HepG2 (cell line): ENCODE measurements at regions not wholly inside any gene's neighbourhood (a gene's known extent, or its start where the extent isn't known, plus 50 kb on each side); places are given as distances from the start of the nearest gene placed in this dataset.

Experiments used
- ATAC-seq: fragments of 200-7000 bp; cut with Tn5 transposase; 3 replicates; pipeline ENCODE4 v1.9.1; 2020; ENCODE audit warnings: mild to moderate bottlenecking, moderate library complexity
- BruUV-seq: library from RNA; stranded (reverse); fragments of 400-500 nt; replicated peaks from 2 replicates; lab custom pipeline; 2021; lab: Mats Ljungman, UMichigan
- CTCF ChIA-PET: fragments of 300-600 bp; formaldehyde crosslinking; extraction: SDS; loops from one replicate; lab custom pipeline; 2021; ENCODE audit warnings: low total read pairs, inconsistent platforms, low intra/inter-chr PET ratio; lab: Yijun Ruan, JAX
- POLR2A ChIA-PET: fragments of 350-600 bp; sonication (Branson Sonifier 250); formaldehyde crosslinking; loops from one replicate; lab custom pipeline; 2020; ENCODE audit warnings: antibody characterized with exemption, inconsistent platforms; lab: Yijun Ruan, JAX
- DNase-seq: peaks from one replicate; pipeline ENCODE4 v3.0.0-alpha.2; 2015; ENCODE audit warnings: low spot score
- FAIRE-seq: peaks from 3 replicates; lab custom pipeline; 2011; peaks lifted over from hg19 to GRCh38; lab: Jason Lieb, UNC
- H2AFZ ChIP-seq: one replicate; pipeline ENCODE4 v1.6.1; 2011; ENCODE audit warnings: low read length, inconsistent platforms
- H3K27ac ChIP-seq: fragments of 300-600 bp; 3 replicates; pipeline ENCODE4 v1.8.0; 2011; ENCODE audit warnings: mixed run types, mild to moderate bottlenecking, mixed read lengths, low read length, inconsistent platforms; ENCODE audit not compliant: insufficient read depth; ENCODE audit errors: extremely low read length
- H3K27me3 ChIP-seq, 2 experiments: fragments of 200-600 bp in 1 of 2; 2 replicates in 1 of 2; 3 replicates in 1 of 2; pipeline versions ENCODE4 v1.6.0 to v1.8.0; 2011; ENCODE audit warnings: low read length in 2 of 2, mild to moderate bottlenecking in 2 of 2, moderate library complexity in 2 of 2, inconsistent platforms in 1 of 2; ENCODE audit not compliant: insufficient read depth in 2 of 2, control insufficient read depth in 1 of 2
- H3K36me3 ChIP-seq, 2 experiments: fragments of 200-600 bp in 1 of 2; replicated peaks in 1 of 2; 2 replicates in 1 of 2; 3 replicates in 1 of 2; pipeline versions ENCODE4 v1.5.1 to v1.8.0; 2011; ENCODE audit warnings: low read length in 2 of 2, inconsistent platforms in 1 of 2; ENCODE audit not compliant: insufficient read depth in 2 of 2, control insufficient read depth in 1 of 2
- H3K4me1 ChIP-seq: 2 replicates; pipeline ENCODE4 v1.5.1; 2012; ENCODE audit warnings: low read length, inconsistent platforms; ENCODE audit not compliant: insufficient read depth
- H3K4me2 ChIP-seq: 2 replicates; pipeline ENCODE4 v1.6.0; 2011; ENCODE audit warnings: low read depth, low read length, inconsistent platforms
- H3K4me3 ChIP-seq, 3 experiments: fragments of 200-600 bp in 1 of 3; sonication (generic), shearing (Covaris generic) in 1 of 3; replicated peaks in 1 of 3; 2 replicates each; pipeline ENCODE4 v1.5.1; 2011 to 2016; ENCODE audit warnings: low read length in 3 of 3, inconsistent platforms in 2 of 3, low read depth in 2 of 3, mild to moderate bottlenecking in 2 of 3, control low read depth in 1 of 3, mixed read lengths in 1 of 3; ENCODE audit not compliant: insufficient read depth in 1 of 3
- H3K79me2 ChIP-seq: one replicate; pipeline ENCODE4 v1.6.1; 2011; ENCODE audit warnings: low read length, inconsistent platforms; ENCODE audit not compliant: insufficient read depth
- H3K9ac ChIP-seq: 2 replicates; pipeline ENCODE4 v1.6.0; 2011; ENCODE audit warnings: mild to moderate bottlenecking, low read depth, low read length, inconsistent platforms; ENCODE audit not compliant: insufficient read depth
- H3K9me3 ChIP-seq: 2 replicates; pipeline ENCODE4 v1.5.1; 2012; ENCODE audit warnings: mild to moderate bottlenecking, low read length
- H4K20me1 ChIP-seq: 2 replicates; pipeline ENCODE4 v1.6.0; 2011; ENCODE audit warnings: inconsistent platforms, mild to moderate bottlenecking, low read length, moderate library complexity; ENCODE audit not compliant: insufficient read depth
- ARNT ChIP-seq: fragments of 450-650 bp; IDR thresholded peaks from 2 replicates; pipeline ENCODE4 v1.6.1; 2017
- BCL6 ChIP-seq: IDR thresholded peaks from 2 replicates; pipeline ENCODE4 v1.6.1; 2016; ENCODE audit warnings: missing genetic modification reagents, missing compliant biosample characterization
- PHB2 ChIP-seq: fragments of 450-650 bp; IDR thresholded peaks from 2 replicates; pipeline ENCODE4 v1.6.1; 2018; ENCODE audit not compliant: partially characterized antibody
- STAG1 ChIP-seq: sonication (generic); formaldehyde crosslinking; IDR thresholded peaks from 2 replicates; pipeline ENCODE4 v1.4.0; 2020; ENCODE audit warnings: missing genetic modification reagents
- TOE1 ChIP-seq: sonication (generic); formaldehyde crosslinking; IDR thresholded peaks from 2 replicates; pipeline ENCODE4 v1.4.0; 2020; ENCODE audit warnings: mild to moderate bottlenecking, missing genetic modification reagents
- USF2 ChIP-seq, 2 experiments: sonication (generic) in 1 of 2; formaldehyde crosslinking in 1 of 2; IDR thresholded peaks; 2 replicates each; pipeline versions ENCODE4 v1.5.1 to v1.6.1; 2011 to 2020; ENCODE audit warnings: borderline replicate concordance in 1 of 2, low read depth in 1 of 2, low read length in 1 of 2, mild to moderate bottlenecking in 1 of 2, missing genetic modification reagents in 1 of 2, moderate library complexity in 1 of 2
- ZNF354B ChIP-seq: sonication (generic); formaldehyde crosslinking; IDR thresholded peaks from 2 replicates; pipeline ENCODE4 v1.8.0; 2022; ENCODE audit warnings: mild to moderate bottlenecking, missing genetic modification reagents
- ZNF496 ChIP-seq: sonication (generic); formaldehyde crosslinking; IDR thresholded peaks from 2 replicates; pipeline ENCODE4 v1.8.1; 2023; ENCODE audit warnings: mild to moderate bottlenecking, moderate library complexity, missing genetic modification reagents; ENCODE audit not compliant: insufficient replicate concordance
- ZNF569 ChIP-seq: sonication (generic); formaldehyde crosslinking; IDR thresholded peaks from 2 replicates; pipeline ENCODE4 v1.5.0; 2020; ENCODE audit warnings: mild to moderate bottlenecking, missing genetic modification reagents, moderate library complexity, borderline replicate concordance
- ZNF674 ChIP-seq: sonication (generic); formaldehyde crosslinking; IDR thresholded peaks from 2 replicates; pipeline ENCODE4 v1.5.0; 2020; ENCODE audit warnings: low read depth, mild to moderate bottlenecking, missing genetic modification reagents
- ZNF7 ChIP-seq: IDR thresholded peaks from 2 replicates; pipeline ENCODE4 v1.6.1; 2016; ENCODE audit warnings: missing biosample characterization, missing genetic modification reagents
- ZNF83 ChIP-seq: sonication (generic); formaldehyde crosslinking; IDR thresholded peaks from 2 replicates; pipeline ENCODE4 v1.4.0; 2020; ENCODE audit warnings: missing genetic modification reagents, mild to moderate bottlenecking, borderline replicate concordance
- WGBS: methylation state at CpG from one replicate; pipeline ENCODE4 v1.1.6; 2017; ENCODE audit warnings: low lambda C conversion rate; 5-methylcytosine and 5-hydroxymethylcytosine counted together
- in situ Hi-C: cut with HindIII; loops from 2 replicates; pipeline ENCODE4 v1.10.0; 2017; ENCODE audit warnings: low pct_unique_long_range_greater_than_20kb; ENCODE audit not compliant: extremely low pct_ligation_motif_present
- intact Hi-C: fragments of 100-400 bp; cut with micrococcal nuclease; formaldehyde crosslinking; loops from one replicate; pipeline ENCODE4 v1.10.0; 2022; ENCODE audit not compliant: unreplicated experiment
- TF ChIP-seq, protein P1 (sequence below): sonication (generic); formaldehyde crosslinking; IDR thresholded peaks from 2 replicates; pipeline ENCODE4 v1.8.1; 2022; ENCODE audit warnings: low read depth, mild to moderate bottlenecking, missing genetic modification reagents
- TF ChIP-seq, protein P2 (sequence below): sonication (generic); formaldehyde crosslinking; IDR thresholded peaks from 2 replicates; pipeline ENCODE4 v1.5.0; 2020; ENCODE audit warnings: mild to moderate bottlenecking, missing genetic modification reagents, moderate library complexity

- ATAC-seq (peak; percentile 84), FAIRE-seq (peak; percentile 39)
Measured at GRCh38 chr5:29720954-29721353, 1472.5 kb upstream of the CDH6 start.

GRCh38 chr5:29719171-29719570 is 1474.3 kb upstream of the CDH6 start:
- 47% methylated on average over 3 of the region's 3 CpGs for WGBS
- Histone ChIP-seq H3K4me3 (no peak overlapping the region), H3K4me1 (no peaks in the 10 kb centered on the region), H3K9ac (no peak overlapping the region), H4K20me1 (no peaks in the 10 kb centered on the region), H3K36me3 (no peaks in the 10 kb centered on the region), H3K27ac (no peak overlapping the region), H3K27me3 (no peaks in the 10 kb centered on the region), H3K79me2 (no peaks in the 10 kb centered on the region), H3K4me2 (no peak overlapping the region), H2AFZ (no peak overlapping the region), H3K9me3 (no peaks in the 10 kb centered on the region)
- ATAC-seq (no peak), DNase-seq (no peak), FAIRE-seq (no peak)
- ChIA-PET POLR2A (no interaction called here), CTCF (no interaction called here)
- intact Hi-C loops (no loop called here), in situ Hi-C loops (no loop called here)
- BruUV-seq: no TSS peak
- TF ChIP-seq ZNF569 (CRISPR knock-in tag): no peak
- TF ChIP-seq USF2 (IDR thresholded peaks at IDR 0.05; ENCODE audit: low read depth, low read length): no peak
- TF ChIP-seq USF2 (CRISPR knock-in tag; IDR thresholded peaks at IDR 0.05; ENCODE audit: borderline replicate concordance): no peak
- TF ChIP-seq, protein P1, sequence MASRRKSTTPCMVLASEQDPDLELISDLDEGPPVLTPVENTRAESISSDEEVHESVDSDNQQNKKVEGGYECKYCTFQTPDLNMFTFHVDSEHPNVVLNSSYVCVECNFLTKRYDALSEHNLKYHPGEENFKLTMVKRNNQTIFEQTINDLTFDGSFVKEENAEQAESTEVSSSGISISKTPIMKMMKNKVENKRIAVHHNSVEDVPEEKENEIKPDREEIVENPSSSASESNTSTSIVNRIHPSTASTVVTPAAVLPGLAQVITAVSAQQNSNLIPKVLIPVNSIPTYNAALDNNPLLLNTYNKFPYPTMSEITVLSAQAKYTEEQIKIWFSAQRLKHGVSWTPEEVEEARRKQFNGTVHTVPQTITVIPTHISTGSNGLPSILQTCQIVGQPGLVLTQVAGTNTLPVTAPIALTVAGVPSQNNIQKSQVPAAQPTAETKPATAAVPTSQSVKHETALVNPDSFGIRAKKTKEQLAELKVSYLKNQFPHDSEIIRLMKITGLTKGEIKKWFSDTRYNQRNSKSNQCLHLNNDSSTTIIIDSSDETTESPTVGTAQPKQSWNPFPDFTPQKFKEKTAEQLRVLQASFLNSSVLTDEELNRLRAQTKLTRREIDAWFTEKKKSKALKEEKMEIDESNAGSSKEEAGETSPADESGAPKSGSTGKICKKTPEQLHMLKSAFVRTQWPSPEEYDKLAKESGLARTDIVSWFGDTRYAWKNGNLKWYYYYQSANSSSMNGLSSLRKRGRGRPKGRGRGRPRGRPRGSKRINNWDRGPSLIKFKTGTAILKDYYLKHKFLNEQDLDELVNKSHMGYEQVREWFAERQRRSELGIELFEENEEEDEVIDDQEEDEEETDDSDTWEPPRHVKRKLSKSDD (CRISPR knock-in tag): no peak
- no peak for TF ChIP-seq ZNF496 (CRISPR knock-in tag)
- no peak for TF ChIP-seq ARNT
- no peak for TF ChIP-seq ZNF674 (CRISPR knock-in tag)
- TF ChIP-seq ZNF83 (CRISPR knock-in tag): no peak

More at GRCh38 chr5:29720954-29721353, 1472.5 kb upstream of the CDH6 start:
- Histone ChIP-seq H3K27ac (no peak overlapping the region), H4K20me1 (no peaks in the 10 kb centered on the region), H3K4me3 (no peak overlapping the region), H3K36me3 (no peaks in the 10 kb centered on the region), H3K9me3 (no peaks in the 10 kb centered on the region), H3K27me3 (no peaks in the 10 kb centered on the region), H3K79me2 (no peaks in the 10 kb centered on the region), H3K4me1 (no peaks in the 10 kb centered on the region), H2AFZ (no peak overlapping the region), H3K9ac (no peak overlapping the region), H3K4me2 (no peak overlapping the region)
- in situ Hi-C loops: no loop called here
- POLR2A ChIA-PET: no interaction called here
- intact Hi-C loops: loop anchor here (10.0 kb wide), 1 partner anchor 94 kb away; no protein-coding TSS in a partner anchor
- CTCF ChIA-PET: no interaction called here
- TF ChIP-seq ZNF7 (CRISPR knock-in tag): peak; percentile 34; the same call in 1 of the 2 replicates
- TF ChIP-seq, protein P2, sequence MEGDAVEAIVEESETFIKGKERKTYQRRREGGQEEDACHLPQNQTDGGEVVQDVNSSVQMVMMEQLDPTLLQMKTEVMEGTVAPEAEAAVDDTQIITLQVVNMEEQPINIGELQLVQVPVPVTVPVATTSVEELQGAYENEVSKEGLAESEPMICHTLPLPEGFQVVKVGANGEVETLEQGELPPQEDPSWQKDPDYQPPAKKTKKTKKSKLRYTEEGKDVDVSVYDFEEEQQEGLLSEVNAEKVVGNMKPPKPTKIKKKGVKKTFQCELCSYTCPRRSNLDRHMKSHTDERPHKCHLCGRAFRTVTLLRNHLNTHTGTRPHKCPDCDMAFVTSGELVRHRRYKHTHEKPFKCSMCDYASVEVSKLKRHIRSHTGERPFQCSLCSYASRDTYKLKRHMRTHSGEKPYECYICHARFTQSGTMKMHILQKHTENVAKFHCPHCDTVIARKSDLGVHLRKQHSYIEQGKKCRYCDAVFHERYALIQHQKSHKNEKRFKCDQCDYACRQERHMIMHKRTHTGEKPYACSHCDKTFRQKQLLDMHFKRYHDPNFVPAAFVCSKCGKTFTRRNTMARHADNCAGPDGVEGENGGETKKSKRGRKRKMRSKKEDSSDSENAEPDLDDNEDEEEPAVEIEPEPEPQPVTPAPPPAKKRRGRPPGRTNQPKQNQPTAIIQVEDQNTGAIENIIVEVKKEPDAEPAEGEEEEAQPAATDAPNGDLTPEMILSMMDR (CRISPR knock-in tag): peak; percentile 16; the same call in 1 of the 2 replicates
- no peak for TF ChIP-seq TOE1
- no peak for TF ChIP-seq PHB2
- TF ChIP-seq STAG1 (CRISPR knock-in tag): peak; percentile 39
- no peak for TF ChIP-seq BCL6 (CRISPR knock-in tag)
- no peak for TF ChIP-seq ZNF354B (CRISPR knock-in tag)
- no TSS peak for BruUV-seq
- peak; percentile 15 for DNase-seq
